H9 (cell line): ENCODE measurements at regions not wholly inside any gene's neighbourhood (a gene's known extent, or its start where the extent isn't known, plus 50 kb on each side); places are given as distances from the start of the nearest gene placed in this dataset.

Experiments
- DNase-seq: peaks from one replicate; pipeline ENCODE4 v3.0.0-alpha.2; 2017
- H2AFZ ChIP-seq: one replicate; pipeline ENCODE4 v1.6.1; 2013; ENCODE audit warnings: mild to moderate bottlenecking, low read length, control low read depth, moderate library complexity
- H2AK5ac ChIP-seq: 2 replicates; pipeline ENCODE4 v1.6.1; 2013; ENCODE audit warnings: low read length, control low read depth, mixed read lengths; ENCODE audit not compliant: insufficient read length
- H2BK120ac ChIP-seq: one replicate; pipeline ENCODE4 v1.6.1; 2013; ENCODE audit warnings: low read depth, mild to moderate bottlenecking, low read length, control low read depth, inconsistent platforms; ENCODE audit not compliant: poor library complexity, severe bottlenecking
- H2BK12ac ChIP-seq: 2 replicates; pipeline ENCODE4 v1.6.1; 2013; ENCODE audit warnings: low read length, control low read depth, mixed read lengths, low read depth; ENCODE audit not compliant: insufficient read length
- H2BK15ac ChIP-seq: 2 replicates; pipeline ENCODE4 v1.6.1; 2013; ENCODE audit warnings: low read depth, low read length, control low read depth
- H2BK20ac ChIP-seq: one replicate; pipeline ENCODE4 v1.6.1; 2013; ENCODE audit warnings: low read depth, mild to moderate bottlenecking, low read length, control low read depth, inconsistent platforms; ENCODE audit not compliant: poor library complexity, severe bottlenecking
- H2BK5ac ChIP-seq: 2 replicates; pipeline ENCODE4 v1.6.1; 2013; ENCODE audit warnings: low read length, control low read depth, mixed read lengths; ENCODE audit not compliant: insufficient read length
- H3K14ac ChIP-seq: 2 replicates; pipeline ENCODE4 v1.6.1; 2013; ENCODE audit warnings: low read length, control low read depth; ENCODE audit not compliant: insufficient read depth
- H3K18ac ChIP-seq: 2 replicates; pipeline ENCODE4 v1.6.1; 2013; ENCODE audit warnings: low read depth, mild to moderate bottlenecking, mixed read lengths, low read length, control low read depth; ENCODE audit not compliant: insufficient read length
- H3K23ac ChIP-seq: 2 replicates; pipeline ENCODE4 v1.6.1; 2013; ENCODE audit warnings: low read length, control low read depth, mixed read lengths, low read depth; ENCODE audit not compliant: insufficient read length
- H3K23me2 ChIP-seq: 2 replicates; pipeline ENCODE4 v1.6.1; 2013; ENCODE audit warnings: low read depth, mild to moderate bottlenecking, mixed read lengths, low read length, control low read depth; ENCODE audit not compliant: insufficient read length, poor library complexity, severe bottlenecking
- H3K27ac ChIP-seq: 2 replicates; pipeline ENCODE4 v1.5.1; 2013; ENCODE audit warnings: low read length, control low read depth, mixed read lengths, low read depth; ENCODE audit not compliant: insufficient read length
- H3K27me3 ChIP-seq: 2 replicates; pipeline ENCODE4 v1.6.1; 2013; ENCODE audit warnings: low read length, control low read depth, inconsistent platforms; ENCODE audit not compliant: insufficient read depth
- H3K4ac ChIP-seq: 2 replicates; pipeline ENCODE4 v1.6.1; 2013; ENCODE audit warnings: low read depth, mild to moderate bottlenecking, control low read depth, inconsistent platforms, low read length, moderate library complexity
- H3K4me1 ChIP-seq: 2 replicates; pipeline ENCODE4 v1.6.1; 2013; ENCODE audit warnings: low read length, control low read depth, inconsistent platforms; ENCODE audit not compliant: insufficient read depth
- H3K4me2 ChIP-seq: 2 replicates; pipeline ENCODE4 v1.6.1; 2013; ENCODE audit warnings: low read length, control low read depth, mixed read lengths; ENCODE audit not compliant: insufficient read length, insufficient read depth
- H3K56ac ChIP-seq: 2 replicates; pipeline ENCODE4 v1.6.1; 2013; ENCODE audit warnings: low read depth, mild to moderate bottlenecking, mixed read lengths, low read length, control low read depth; ENCODE audit not compliant: insufficient read length
- H3K79me1 ChIP-seq: 2 replicates; pipeline ENCODE4 v1.6.1; 2013; ENCODE audit warnings: low read depth, mild to moderate bottlenecking, moderate library complexity, low read length, control low read depth, inconsistent platforms; ENCODE audit not compliant: insufficient read depth, poor library complexity, severe bottlenecking
- H3K79me2 ChIP-seq: 2 replicates; pipeline ENCODE4 v1.6.1; 2013; ENCODE audit warnings: low read length, control low read depth, inconsistent platforms; ENCODE audit not compliant: insufficient read depth
- H3K9ac ChIP-seq: 2 replicates; pipeline ENCODE4 v1.6.1; 2013; ENCODE audit warnings: low read length, control low read depth, mixed read lengths; ENCODE audit not compliant: insufficient read length; ENCODE audit errors: extremely low read depth
- H3K9me3 ChIP-seq: one replicate; pipeline ENCODE4 v1.6.1; 2013; ENCODE audit warnings: low read depth, low read length, inconsistent platforms; ENCODE audit not compliant: control insufficient read depth
- H3T11ph ChIP-seq: one replicate; pipeline ENCODE4 v1.6.1; 2013; ENCODE audit warnings: mild to moderate bottlenecking, low read length, control low read depth, inconsistent platforms
- H4K20me1 ChIP-seq: one replicate; pipeline ENCODE4 v1.6.1; 2013; ENCODE audit not compliant: control insufficient read depth, insufficient read length, insufficient read depth
- H4K5ac ChIP-seq: 2 replicates; pipeline ENCODE4 v1.6.1; 2013; ENCODE audit warnings: low read depth, mild to moderate bottlenecking, mixed read lengths, low read length, control low read depth; ENCODE audit not compliant: insufficient read length
- H4K8ac ChIP-seq: replicated peaks from 2 replicates; pipeline ENCODE4 v1.6.1; 2013; ENCODE audit warnings: low read length, control low read depth, mixed read lengths, low read depth; ENCODE audit not compliant: insufficient read length
- H4K91ac ChIP-seq: 2 replicates; pipeline ENCODE4 v1.6.1; 2013; ENCODE audit warnings: low read depth, mild to moderate bottlenecking, moderate library complexity, mixed read lengths, low read length, control low read depth; ENCODE audit not compliant: insufficient read length
- H3K27ac Mint-ChIP-seq, 3 experiments: 2 replicates in 2 of 3; 3 replicates in 1 of 3; pipeline ENCODE4 v1.8.0; 2020 to 2021; ENCODE audit warnings: mixed read lengths in 3 of 3, mild to moderate bottlenecking in 1 of 3, moderate library complexity in 1 of 3
- H3K27me3 Mint-ChIP-seq: 2 replicates; pipeline ENCODE4 v1.8.0; 2021; ENCODE audit warnings: low read depth, mild to moderate bottlenecking, moderate library complexity, mixed read lengths
- H3K36me3 Mint-ChIP-seq, 3 experiments: 2 replicates in 2 of 3; 3 replicates in 1 of 3; pipeline ENCODE4 v1.8.0; 2020 to 2021; ENCODE audit warnings: low read depth in 3 of 3, mixed read lengths in 3 of 3; ENCODE audit not compliant: insufficient read depth in 1 of 3
- H3K4me1 Mint-ChIP-seq, 2 experiments: 2 replicates each; pipeline ENCODE4 v1.8.0; 2020; ENCODE audit warnings: mixed read lengths in 2 of 2
- H3K4me3 Mint-ChIP-seq, 2 experiments: 2 replicates in 1 of 2; 3 replicates in 1 of 2; pipeline ENCODE4 v1.8.0; 2020 to 2021; ENCODE audit warnings: mild to moderate bottlenecking in 2 of 2, mixed read lengths in 2 of 2, moderate library complexity in 1 of 2
- H3K9me3 Mint-ChIP-seq, 2 experiments: 2 replicates in 1 of 2; 3 replicates in 1 of 2; pipeline ENCODE4 v1.8.0; 2020; ENCODE audit warnings: mild to moderate bottlenecking in 2 of 2, mixed read lengths in 2 of 2, moderate library complexity in 1 of 2
- CTCF ChIP-seq: fragments of 200-600 bp; sonication (generic); conservative IDR thresholded peaks from 3 replicates; pipeline ENCODE4 v1.8.0; 2021; ENCODE audit warnings: antibody characterized with exemption, mild to moderate bottlenecking
- WGBS: extraction: QIAGEN DNeasy Blood & Tissue Kit; methylation state at CpG from one replicate; pipeline ENCODE4 v1.1.7; 2013; ENCODE audit warnings: missing lambda C conversion rate, low lambda C conversion rate, mixed read lengths; ENCODE audit not compliant: insufficient read length; ENCODE audit errors: extremely low coverage; 5-methylcytosine and 5-hydroxymethylcytosine counted together

- Histone ChIP-seq H3K23me2 (no peaks in the 10 kb centered on the region), H3K4ac (no peak overlapping the region), H3K9ac (no peak overlapping the region), H2BK120ac (no peak overlapping the region), H2BK12ac (no peak overlapping the region), H2BK5ac (no peak overlapping the region), H3K23ac (no peak overlapping the region), H3K27me3 (no peaks in the 10 kb centered on the region), H4K8ac (no peak overlapping the region), H3K18ac (no peak overlapping the region), H2BK20ac (no peak overlapping the region), H3K14ac (no peak overlapping the region), H3K9me3 (no peaks in the 10 kb centered on the region), H4K91ac (no peak overlapping the region), H4K20me1 (no peaks in the 10 kb centered on the region), H4K5ac (no peak overlapping the region), H2BK15ac (no peak overlapping the region), H3K79me1 (no peaks in the 10 kb centered on the region), H3K56ac (no peak overlapping the region), H3K27ac (no peak overlapping the region), H3K4me2 (no peak overlapping the region), H3K79me2 (no peaks in the 10 kb centered on the region), H2AFZ (no peak overlapping the region), H3K4me1 (no peaks in the 10 kb centered on the region), H2AK5ac (no peak overlapping the region), H3T11ph (no peak overlapping the region)
- DNase-seq = no peak
- no peaks in the 10 kb centered on the region for H3K4me1 Mint-ChIP-seq
- no CpG with 5 or more reads among the region's 3 CpGs for WGBS
- no peak overlapping the region for H3K27ac Mint-ChIP-seq
- H3K27me3 Mint-ChIP-seq = no peaks in the 10 kb centered on the region
- no peaks in the 10 kb centered on the region for H3K36me3 Mint-ChIP-seq
- no peak for TF ChIP-seq CTCF
- H3K4me3 Mint-ChIP-seq = no peak overlapping the region
- no peaks in the 10 kb centered on the region for H3K9me3 Mint-ChIP-seq
Observed at GRCh38 chr12:84117190-84117589, 795.4 kb downstream of the SLC6A15 start.
